ENCODE measurements at regions not wholly inside any gene's neighbourhood (a gene's known extent, or its start where the extent isn't known, plus 50 kb on each side); places are given as distances from the start of the nearest gene placed in this dataset.
"Not testable (repeated sequence)": the region's sequence is repeated elsewhere in the genome, so short reads cannot be mapped to it uniquely, and the experiment has no call there.

DNA sequence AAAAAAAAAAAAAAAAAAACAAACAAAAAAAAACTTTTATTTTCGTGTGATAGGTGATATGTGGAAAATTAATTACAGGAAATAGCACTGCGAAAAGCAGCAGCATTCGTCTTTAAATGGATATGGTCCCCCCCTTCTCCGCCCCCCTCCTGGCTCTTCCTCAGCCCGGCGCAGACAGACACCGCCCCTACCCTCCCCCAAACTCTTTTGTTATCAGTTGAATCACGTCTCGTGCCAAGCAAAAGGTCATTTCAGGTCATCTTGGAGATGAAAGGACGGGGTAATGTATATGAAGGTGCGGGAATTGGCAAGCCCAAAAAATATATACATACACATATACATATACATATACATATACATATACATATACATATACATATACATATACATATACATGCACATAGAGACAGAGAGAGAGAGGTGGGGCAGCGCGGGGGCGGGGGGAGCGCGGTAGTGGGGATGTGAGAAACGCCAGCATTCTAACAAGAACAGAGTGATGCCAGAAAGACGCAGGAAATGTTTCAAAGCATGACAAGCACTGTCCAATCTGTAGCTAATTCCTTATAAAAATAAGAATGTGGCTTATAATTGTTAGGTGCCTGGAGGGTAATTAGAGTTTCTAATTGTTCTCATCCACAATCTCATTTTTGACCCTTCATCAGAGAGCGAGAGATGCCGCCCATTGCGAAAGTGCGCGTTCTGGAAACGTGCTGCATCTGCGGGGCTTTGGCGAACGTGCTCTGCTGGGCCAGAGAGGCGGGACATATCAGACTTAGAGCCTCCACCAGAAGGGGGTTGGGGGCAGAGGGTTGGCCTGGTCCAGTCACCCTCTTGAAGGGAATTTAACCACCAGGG lies 214.5 kb upstream of the UBASH3B start:
- DNase-seq: no peak

DNA sequence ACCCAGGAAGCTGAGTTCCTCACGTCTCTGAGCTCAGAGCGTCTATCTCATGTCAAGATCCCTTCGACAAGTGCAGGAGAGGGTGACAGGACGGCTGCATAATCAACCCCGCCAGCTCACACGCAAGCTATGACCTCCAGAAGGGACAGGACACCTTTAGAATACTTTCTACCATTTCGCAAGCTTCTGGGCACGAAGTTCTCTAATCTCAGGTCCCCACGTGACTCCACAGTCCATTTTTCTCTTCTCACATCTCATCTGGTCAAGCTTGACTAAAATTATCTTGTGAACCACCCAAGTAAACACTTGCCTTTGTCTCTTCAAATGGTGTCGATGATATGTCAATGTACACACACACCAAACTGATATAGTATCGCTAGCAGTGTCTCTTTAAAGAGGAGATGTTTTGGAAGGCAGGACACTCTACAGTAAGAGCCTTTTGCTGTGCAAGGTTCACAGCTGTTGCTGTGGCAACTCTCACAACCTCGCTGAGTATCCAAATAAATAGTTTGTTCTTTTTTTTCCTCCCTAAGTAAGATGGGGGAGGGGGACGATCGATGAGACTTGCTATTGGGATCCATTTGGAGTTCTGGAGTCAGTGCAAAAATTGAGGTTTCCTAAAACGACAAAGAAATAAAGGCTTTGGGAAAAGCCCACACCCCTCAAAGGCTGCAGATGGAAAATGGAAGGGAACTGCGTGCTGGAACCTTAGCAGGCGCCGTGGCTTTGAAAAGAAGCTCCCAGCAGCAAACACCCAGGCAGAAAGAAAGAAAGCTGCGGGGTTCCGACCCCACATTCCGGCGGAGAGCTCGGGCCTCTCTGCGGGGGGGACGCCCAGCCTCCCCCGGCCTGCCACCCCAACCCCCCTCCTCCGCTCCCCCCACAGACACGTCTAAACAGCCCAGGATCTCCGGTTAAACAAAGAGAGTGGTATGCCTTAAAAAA lies 215.4 kb upstream of the UBASH3B start:
- no peak for DNase-seq

DNA sequence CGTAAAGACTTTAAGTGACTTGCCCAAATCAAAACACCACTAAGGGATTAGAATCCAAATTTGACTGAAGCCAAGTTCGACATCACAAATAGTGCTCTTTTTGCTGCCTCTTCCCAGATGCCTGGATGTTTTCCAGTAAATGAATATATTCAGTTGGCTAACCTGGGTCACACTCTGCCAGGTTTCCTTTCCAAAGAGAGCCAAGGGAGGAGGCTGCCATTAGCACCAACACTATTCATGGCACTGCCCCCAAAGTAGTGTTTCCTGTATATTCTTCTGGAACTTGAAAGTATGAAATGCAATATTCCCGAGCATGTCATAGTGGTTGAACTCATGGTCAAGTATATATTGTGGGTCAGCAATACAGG lies 219.3 kb upstream of the UBASH3B start:
- no peak for DNase-seq

DNA sequence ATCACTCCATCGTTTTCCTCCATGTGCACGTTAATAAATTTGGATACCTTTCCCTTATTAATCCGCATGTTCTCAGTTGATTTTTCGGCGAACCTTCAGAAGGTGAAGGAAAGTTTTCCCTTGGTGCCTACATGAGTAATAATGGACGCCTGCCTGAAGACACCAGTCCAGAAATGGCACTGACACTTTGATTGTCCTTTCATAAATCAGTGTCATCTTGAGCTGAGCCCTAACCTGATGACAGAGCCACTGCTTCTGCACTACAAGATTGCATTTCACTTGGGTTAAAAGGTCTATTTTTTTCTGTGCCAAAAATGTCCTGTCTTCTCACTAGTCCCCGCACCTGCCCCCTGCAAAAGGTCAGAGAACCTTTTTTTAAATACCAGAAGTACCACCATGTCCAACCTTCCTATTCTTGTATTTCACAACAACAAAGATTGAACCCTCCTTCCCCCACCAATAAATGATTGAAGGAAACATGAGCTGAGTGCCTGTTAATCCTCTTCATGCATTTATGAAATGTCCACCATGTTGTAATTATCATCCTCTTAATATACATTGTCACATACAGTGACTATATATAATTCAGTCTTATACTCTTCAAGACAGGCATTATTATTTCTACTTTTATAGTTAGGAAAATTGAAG lies 219.9 kb upstream of the UBASH3B start:
- no peak for DNase-seq

DNA sequence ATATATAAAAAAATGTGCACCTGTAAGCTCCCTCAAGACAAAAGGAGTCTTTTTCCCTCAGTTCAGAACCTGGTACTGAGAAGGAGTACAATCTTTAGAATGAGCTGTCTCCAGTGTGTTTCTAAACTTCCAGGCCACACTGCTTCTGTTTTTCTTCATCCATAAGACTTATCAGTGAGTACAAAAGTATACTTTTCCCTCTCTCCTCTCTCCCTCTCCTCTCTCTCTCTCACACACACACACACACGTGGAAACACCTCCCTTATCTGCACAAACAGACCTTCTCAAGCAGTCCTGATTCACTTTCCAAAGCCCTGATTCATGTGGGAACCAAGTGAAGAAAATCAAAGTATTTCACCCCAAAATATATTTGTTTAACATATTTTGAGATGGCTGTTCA lies 220.7 kb upstream of the UBASH3B start:
- no peak for DNase-seq

DNA sequence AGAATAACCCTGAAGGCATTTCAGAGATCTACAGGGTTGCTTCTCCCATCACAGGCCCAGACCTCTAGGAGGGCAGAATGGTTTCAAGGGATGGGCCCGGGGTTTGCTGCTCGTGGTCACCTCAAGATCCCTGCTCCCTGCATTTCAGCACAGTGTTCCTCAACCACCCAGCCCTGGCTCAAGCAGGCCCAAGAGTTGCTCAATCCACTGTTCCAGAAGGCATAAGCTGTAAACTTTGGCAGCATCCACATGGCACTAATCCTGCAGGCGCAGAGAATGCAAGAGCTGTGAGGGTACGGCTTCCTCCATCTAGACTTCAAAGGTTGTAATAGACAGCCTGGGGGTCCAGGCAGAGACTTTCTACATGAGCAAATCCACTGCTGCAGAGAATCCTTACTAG lies 225.0 kb upstream of the UBASH3B start:
- DNase-seq: no peak

DNA sequence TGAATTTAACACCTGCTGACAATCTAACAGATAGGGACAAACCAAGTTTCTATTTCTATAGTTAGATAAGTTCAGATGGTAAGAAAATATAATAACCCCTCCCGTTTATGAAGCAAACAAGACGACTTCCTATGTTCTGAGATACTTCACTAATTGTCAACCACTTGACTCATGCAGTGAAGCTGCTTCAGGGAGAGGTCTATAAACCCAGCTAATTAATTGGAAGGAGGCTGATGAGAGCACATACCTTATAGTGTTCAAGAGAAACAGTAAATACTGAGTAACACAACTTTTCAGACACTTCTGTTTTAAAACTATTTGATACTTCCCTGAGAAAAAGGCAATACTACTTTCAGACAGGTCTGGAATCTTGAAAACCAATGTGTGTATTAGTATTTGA lies 229.4 kb upstream of the UBASH3B start:
- DNase-seq: no peak

DNA sequence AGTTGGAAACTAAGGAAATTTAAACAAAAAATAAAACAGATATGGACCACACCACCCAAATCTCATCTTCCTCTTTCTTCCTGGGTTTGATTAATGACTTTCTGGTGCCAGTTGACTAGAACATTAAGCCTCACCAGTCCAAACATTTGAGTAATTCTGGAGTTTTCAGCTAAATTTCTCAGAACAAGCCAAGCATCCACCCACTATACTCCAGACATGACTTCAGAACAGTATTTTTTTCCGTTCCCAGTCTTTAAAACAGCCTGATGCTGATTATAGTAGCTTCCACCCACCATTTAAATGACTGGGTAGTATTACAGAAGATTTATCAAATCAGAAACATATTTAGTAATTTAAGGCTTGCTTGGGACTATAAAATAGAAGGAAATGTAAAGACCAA lies 230.9 kb upstream of the UBASH3B start:
- no peak for DNase-seq

DNA sequence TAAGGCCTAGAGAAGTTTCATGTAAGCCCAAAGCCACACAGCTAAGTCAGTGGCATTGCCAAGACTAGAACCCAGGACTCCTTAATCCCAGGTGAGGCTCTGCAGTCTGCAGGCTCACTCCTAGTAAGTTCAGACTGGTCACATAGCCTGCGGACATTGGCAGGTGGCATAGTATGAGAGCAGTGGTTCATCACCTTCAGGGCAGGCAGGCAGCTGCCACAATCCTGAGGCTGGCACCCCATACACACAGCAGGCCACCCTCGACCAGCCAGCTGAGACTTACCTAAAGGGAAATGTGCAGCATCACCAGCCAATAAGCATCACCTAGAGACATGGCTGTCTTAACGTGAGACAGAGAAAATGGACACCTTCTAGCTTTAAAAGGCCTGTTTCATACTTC lies 231.6 kb upstream of the UBASH3B start:
- no peak for DNase-seq

DNA sequence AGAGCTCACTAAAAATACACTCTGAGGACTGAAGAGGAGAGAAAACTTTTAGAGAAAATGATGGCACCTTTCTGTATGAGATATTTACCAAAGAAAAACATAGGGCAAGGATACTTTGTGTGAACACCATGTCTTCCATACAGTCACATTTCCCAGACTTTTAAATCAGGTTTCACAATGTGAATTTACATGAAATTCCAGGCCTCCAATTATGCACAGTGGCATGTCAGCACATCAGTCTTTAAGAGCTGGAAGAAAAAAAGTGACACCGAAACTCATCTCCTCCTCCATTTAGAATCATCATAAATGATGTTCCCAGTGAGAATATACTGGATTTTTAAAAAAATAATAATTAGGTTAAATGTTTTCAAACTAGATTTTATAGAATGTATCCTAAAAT lies 232.2 kb upstream of the UBASH3B start:
- no peak for DNase-seq

DNA sequence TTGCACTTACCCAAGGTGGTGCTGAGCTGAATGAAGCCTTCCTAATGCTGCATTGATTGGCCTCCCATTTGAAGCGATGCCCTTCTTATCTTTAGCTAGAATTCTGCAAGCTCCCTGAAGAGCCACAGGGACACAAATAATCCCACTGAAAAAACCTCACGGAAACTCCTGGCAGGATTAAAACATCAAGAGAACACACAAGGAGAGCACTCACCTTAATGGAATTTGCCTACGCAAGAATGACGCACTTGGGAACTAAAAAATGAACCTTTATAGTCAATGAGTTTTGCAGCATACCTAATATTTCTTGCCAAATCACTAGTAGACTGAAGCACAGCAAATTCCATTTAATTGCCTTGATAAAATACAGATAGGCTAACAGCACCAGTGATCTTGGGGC lies 232.8 kb upstream of the UBASH3B start:
- DNase-seq: no peak

DNA sequence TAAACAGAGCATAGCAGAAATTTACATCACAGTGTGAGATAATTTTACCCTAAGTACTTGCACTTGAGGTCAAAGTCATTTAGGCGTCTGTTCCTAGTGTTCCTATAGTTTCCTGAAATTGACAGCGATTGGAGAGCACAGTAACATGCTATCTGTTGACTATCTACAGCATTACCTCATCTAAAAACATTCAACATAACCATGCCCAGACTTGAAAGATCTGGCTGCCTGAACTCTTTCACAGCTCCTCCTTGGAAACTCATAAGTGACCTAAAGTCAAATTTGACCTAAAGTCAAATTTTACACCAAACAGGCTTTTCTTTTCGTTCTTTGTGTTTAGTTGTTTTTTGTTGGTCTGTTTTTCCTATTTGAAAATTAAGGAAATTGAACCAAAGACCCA lies 233.8 kb upstream of the UBASH3B start:
- no peak for DNase-seq

DNA sequence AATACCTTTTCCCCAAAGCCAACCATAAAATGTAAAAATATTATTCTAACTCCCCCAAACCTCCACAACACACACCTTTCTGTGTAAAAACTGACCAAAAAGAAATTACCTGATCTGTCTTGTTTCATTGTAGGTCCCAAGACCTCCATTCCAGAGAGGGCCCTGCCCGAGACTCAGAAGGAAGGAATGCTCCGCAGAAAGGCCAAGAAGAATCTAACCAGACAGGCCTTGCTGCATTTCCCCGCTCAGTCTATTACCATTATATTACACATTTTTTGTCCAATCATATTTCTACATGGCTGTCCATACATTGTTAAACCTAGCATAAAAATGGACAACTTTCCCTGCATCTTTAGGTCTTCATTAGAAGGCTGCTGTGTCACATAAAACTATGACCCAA lies 237.5 kb upstream of the UBASH3B start:
- DNase-seq: no peak

DNA sequence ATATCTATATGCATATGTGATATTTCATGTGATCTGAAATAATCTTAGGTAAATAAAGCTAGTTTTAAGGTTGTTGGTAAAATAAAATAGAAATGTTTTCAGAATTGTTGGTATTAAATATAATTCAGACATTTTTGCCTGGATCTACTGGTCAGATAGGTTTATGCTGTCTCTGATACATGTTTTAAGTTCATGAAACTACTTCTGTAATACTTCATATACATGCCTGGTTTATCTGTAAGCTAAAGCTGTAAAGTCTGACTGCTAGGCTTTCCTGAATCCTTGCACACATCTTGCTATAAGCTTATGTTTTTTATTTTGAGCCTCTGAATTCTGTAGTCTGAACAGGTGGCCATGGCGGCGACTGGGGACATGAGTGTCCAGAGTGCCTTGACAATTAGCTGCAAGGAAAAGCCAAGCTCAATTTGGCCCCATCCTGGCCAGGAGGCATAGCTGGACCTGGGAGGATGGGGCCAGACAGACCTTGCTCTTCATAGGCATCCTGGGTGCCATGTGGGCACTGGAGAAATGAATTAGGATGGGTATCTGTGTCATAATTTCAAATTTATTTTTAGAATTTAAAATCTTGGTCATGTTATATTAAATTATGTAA lies 241.0 kb upstream of the UBASH3B start:
- DNase-seq: no peak

DNA sequence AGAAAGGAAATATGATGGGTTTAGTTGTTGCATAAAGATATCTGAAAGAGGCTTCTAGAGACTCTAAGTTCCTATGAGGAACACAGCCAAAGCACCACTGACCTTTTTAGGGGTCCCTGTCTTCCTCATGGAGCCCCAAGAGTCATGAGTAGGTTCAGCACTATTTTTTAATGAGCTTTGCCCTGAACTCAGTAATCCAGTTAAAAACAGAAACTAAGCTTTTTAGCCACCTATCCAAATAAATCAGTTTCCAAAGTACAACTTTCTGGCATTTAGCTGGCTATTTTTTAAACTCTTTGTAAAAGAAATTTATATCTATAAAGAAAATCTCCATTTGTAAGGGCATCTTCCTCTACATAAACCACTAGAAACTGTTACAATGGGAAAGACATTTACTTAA lies 241.8 kb upstream of the UBASH3B start:
- no peak for DNase-seq

DNA sequence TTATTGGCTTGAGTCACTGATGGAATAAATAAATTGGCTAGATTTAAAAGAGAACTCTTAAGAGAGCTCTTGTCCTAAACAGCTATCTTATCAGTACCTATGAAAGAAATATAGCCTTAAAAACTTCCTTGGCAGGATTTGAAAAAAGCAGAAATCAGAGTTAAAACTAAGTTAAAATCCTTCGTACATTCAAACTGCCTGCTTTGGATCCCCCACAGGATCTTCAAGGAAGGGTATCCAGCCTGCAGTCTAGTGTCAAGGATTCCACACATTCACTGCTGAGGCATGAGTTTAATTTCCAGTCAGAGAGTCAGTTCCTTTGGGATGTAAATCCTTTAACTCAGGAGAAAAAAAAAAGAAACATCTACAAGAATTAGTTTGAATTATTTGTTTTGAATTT lies 242.9 kb upstream of the UBASH3B start:
- DNase-seq: no peak

DNA sequence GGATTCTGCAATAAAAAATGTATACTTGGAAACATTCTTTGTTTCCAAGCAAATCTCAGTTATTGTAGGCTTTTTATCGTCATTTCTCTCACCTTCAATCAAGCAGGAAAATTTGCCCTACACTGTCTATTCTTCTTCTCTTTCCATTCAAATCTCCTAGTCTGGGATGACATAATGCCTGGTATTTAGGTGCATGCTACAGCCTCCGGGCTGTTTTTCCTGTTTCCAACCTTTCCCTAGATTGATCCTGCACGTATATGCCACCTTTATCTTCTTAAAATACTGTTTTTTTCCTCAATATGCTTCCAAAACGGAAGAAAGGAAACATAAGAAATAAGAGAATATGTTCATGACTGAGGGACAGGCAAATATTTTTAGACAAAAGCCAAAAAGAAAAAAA lies 249.1 kb upstream of the UBASH3B start:
- DNase-seq: no peak

DNA sequence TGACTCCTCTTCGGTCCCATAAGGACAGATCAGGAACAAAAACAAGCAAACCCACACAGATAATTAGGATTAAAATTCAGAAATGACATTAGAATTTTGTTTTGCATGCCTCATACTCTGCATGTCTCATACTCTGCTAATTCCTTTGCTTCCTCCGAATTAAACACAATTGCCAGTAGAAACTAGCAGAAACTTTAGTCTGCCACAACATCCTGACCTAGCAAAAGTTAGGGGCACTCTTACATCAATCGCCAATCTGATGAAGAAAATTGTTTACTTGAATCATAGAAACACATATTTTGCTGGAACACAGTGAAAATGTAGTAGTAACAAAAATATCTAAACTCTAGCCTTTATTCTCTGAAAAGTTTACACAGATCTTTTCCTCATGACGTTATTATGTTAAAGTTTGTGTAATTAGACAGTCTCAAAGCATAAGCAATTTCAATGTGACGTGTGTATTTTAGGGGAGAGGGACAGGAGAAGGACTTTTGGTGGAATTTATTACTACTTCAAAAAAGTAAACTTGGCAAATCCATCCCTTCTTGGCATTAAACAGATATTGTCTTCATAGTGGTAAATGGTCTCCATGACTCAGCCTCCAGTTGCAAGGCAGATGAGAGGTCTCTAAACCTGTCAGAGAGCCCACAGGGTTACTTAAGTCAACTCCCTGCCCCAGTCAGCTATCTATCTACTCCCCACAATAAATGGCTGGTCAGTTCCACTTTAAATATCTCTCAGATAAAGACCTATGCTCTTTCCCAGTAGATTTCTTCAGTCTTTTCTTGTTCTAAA lies 249.8 kb upstream of the UBASH3B start:
- DNase-seq: no peak

DNA sequence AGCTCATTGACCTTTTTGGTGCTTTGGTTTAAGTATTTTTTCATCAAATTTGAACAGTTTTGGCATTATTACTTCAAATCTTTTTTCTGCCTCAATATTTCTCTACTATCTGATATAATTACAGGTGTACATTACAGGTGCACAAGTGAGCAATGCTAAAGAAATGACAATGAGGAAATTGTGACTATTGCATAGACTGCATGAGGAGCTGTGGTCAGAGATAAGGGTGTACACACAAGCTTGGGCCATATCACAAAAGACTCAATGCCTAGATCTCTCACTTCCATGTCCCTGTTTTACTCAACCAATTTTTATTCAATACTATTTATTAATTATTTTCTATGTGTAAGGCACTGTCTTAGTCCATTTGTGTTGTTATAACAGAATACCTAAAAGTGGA lies 251.0 kb upstream of the UBASH3B start:
- no peak for DNase-seq

DNA sequence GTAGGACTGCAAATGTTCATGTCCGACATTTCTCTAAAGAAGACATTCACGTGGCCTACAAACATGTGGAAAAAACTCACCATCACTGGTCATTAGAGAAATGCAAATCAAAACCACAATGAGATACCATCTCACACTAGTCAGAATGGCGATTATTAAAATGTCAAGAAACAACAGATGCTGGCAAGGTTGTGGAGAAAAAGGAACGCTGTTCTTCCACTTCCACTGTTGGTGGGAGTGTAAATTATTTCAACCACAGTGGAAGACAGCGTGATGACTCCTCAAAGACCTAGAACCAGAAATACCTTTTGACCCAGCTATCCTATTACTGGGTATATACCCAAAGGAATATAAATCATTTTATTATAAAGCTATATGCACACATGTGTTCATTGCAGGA lies 253.9 kb upstream of the UBASH3B start:
- not testable (repeated sequence) for DNase-seq

DNA sequence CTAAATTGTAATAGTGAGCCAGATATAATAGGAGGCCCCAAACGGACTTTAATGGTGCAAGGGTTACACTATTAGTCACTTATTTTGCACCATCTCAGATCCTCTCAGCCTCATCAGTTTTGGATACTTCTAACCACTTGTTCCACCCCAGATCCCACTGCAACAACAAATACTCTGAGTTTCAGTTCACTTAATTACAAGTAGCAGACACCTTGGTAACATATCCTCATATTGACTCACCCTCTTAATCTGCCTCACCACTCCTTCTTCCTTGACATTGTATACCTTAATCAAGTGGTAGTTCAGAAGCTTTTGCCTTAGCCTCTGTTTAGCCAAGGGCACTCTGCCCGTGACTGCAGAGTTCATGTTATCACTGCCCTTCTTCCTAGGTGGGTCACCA lies 256.1 kb upstream of the UBASH3B start:
- no peak for DNase-seq

DNA sequence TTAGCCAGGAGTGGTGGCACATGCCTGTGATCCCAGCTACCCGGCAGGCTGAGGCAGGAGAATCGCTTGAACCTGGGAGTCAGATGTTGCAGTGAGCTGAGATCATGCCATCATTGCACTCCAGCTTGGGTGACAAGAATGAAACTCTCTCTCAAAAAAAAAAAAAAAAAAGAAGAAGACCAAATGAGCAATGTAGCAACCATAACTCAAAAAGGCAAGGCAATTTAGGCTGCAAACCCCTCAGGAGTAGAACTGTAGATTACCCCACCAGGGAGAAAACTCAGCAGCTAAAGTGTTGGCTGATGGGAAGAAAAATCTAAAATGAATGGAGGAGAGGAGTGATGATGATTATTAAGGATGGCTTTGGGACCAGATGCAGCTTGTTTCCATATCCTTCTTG lies 256.7 kb upstream of the UBASH3B start:
- DNase-seq: no peak
